Testis (tissue), 2 donors: ENCODE measurements at regions not wholly inside any gene's neighbourhood (a gene's known extent, or its start where the extent isn't known, plus 50 kb on each side); places are given as distances from the start of the nearest gene placed in this dataset.

ENCODE experiments used
- CTCF ChIP-seq, 3 experiments: fragments of 450-650 bp in 2 of 3; fragments of 200-600 bp in 1 of 3; sonication (generic) in 1 of 3; IDR thresholded peaks; one replicate each; pipeline ENCODE4 v1.5.1; 2016 to 2019; ENCODE audit warnings: antibody characterized with exemption in 3 of 3, mild to moderate bottlenecking in 2 of 3, moderate library complexity in 1 of 3
- POLR2A ChIP-seq: fragments of 450-650 bp; IDR thresholded peaks from one replicate; pipeline ENCODE4 v1.6.1; 2017; ENCODE audit warnings: antibody characterized with exemption, mild to moderate bottlenecking, moderate library complexity

- TF ChIP-seq CTCF (IDR thresholded peaks at IDR 0.05) = no peak
- no peak for TF ChIP-seq POLR2A
Measured at GRCh38 chr3:103381296-103382079, 946.7 kb downstream of the ZPLD1 start.
